ENCODE measurements at regions not wholly inside any gene's neighbourhood (a gene's known extent, or its start where the extent isn't known, plus 50 kb on each side); places are given as distances from the start of the nearest gene placed in this dataset.

- no peak overlapping the region for H3K4me3 ChIP-seq (ENCODE audit: control insufficient read depth in 2 of 3, extremely low read depth in 1 of 3, insufficient read depth in 2 of 3, low read depth in 1 of 3, low read length in 3 of 3)
- FAIRE-seq = no peak
- no peak overlapping the region for H3K27ac ChIP-seq (ENCODE audit: control insufficient read depth, insufficient read depth, low read length)
- H2AFZ ChIP-seq (ENCODE audit: control insufficient read depth, low read length) = no peak overlapping the region
- dilution Hi-C loops (cut with MboI; ENCODE audit: extremely low pct_ligation_motif_present, low sequenced_read_pairs) = no loop called here
- H3K9me3 ChIP-seq (ENCODE audit: control insufficient read depth, low read depth, low read length) = no peaks in the 10 kb centered on the region
- no peak overlapping the region for H3K4me2 ChIP-seq (ENCODE audit: control insufficient read depth, extremely low read depth, insufficient read depth, low read depth, low read length)
- no peaks in the 10 kb centered on the region for H3K79me2 ChIP-seq (ENCODE audit: control insufficient read depth, insufficient read depth, low read length)
- no peaks in the 10 kb centered on the region for H3K36me3 ChIP-seq (ENCODE audit: control insufficient read depth in 2 of 2, extremely low read depth in 1 of 2, insufficient read depth in 2 of 2, low read length in 2 of 2)
- H3K4me1 ChIP-seq (ENCODE audit: control insufficient read depth, extremely low read depth, insufficient read depth, low read length) = no peaks in the 10 kb centered on the region
- no peaks in the 10 kb centered on the region for H3K27me3 ChIP-seq (ENCODE audit: control insufficient read depth, extremely low read depth, insufficient read depth, low read length)
- H3K9me1 ChIP-seq (ENCODE audit: control insufficient read depth, extremely low read depth, insufficient read depth, low read length) = no peaks in the 10 kb centered on the region
- no peaks in the 10 kb centered on the region for H4K20me1 ChIP-seq (ENCODE audit: control insufficient read depth, extremely low read depth, insufficient read depth, low read length)
- no peak for TF ChIP-seq EZH2 (IDR thresholded peaks at IDR 0.05; ENCODE audit: low read length)
- no peak for TF ChIP-seq CTCF (optimal IDR thresholded peaks at IDR 0.05 in 1 of 3, IDR thresholded peaks at IDR 0.05 in 1 of 3, conservative IDR thresholded peaks at IDR 0.05 in 1 of 3; ENCODE audit: extremely low read depth in 1 of 3, insufficient read depth in 2 of 3, low read length in 3 of 3)
- no peak for DNase-seq (ENCODE audit: low read depth, low spot score)
- no peak overlapping the region for H3K9ac ChIP-seq (ENCODE audit: control insufficient read depth, extremely low read depth, insufficient read depth, low read length)
Measured at GRCh38 chr2:12197133-12197532, 450.7 kb downstream of the LPIN1 start.

- Histone ChIP-seq H3K9me3 (ENCODE audit: control insufficient read depth, low read depth, low read length) (no peaks in the 10 kb centered on the region), H3K27ac (ENCODE audit: control insufficient read depth, insufficient read depth, low read length) (no peak overlapping the region), H3K4me1 (ENCODE audit: control insufficient read depth, extremely low read depth, insufficient read depth, low read length) (no peaks in the 10 kb centered on the region), H3K79me2 (ENCODE audit: control insufficient read depth, insufficient read depth, low read length) (no peaks in the 10 kb centered on the region), H3K27me3 (ENCODE audit: control insufficient read depth, extremely low read depth, insufficient read depth, low read length) (no peaks in the 10 kb centered on the region), H3K9me1 (ENCODE audit: control insufficient read depth, extremely low read depth, insufficient read depth, low read length) (no peaks in the 10 kb centered on the region), H3K4me3 (ENCODE audit: control insufficient read depth in 2 of 3, extremely low read depth in 1 of 3, insufficient read depth in 2 of 3, low read depth in 1 of 3, low read length in 3 of 3) (no peak overlapping the region), H2AFZ (ENCODE audit: control insufficient read depth, low read length) (no peak overlapping the region), H3K36me3 (ENCODE audit: control insufficient read depth in 2 of 2, extremely low read depth in 1 of 2, insufficient read depth in 2 of 2, low read length in 2 of 2) (no peaks in the 10 kb centered on the region), H3K9ac (ENCODE audit: control insufficient read depth, extremely low read depth, insufficient read depth, low read length) (no peak overlapping the region), H4K20me1 (ENCODE audit: control insufficient read depth, extremely low read depth, insufficient read depth, low read length) (no peaks in the 10 kb centered on the region), H3K4me2 (ENCODE audit: control insufficient read depth, extremely low read depth, insufficient read depth, low read depth, low read length) (no peak overlapping the region)
- TF ChIP-seq CTCF (optimal IDR thresholded peaks at IDR 0.05 in 1 of 3, IDR thresholded peaks at IDR 0.05 in 1 of 3, conservative IDR thresholded peaks at IDR 0.05 in 1 of 3; ENCODE audit: extremely low read depth in 1 of 3, insufficient read depth in 2 of 3, low read length in 3 of 3) = no peak
- dilution Hi-C loops (cut with MboI; ENCODE audit: extremely low pct_ligation_motif_present, low sequenced_read_pairs) = no loop called here
- no peak for DNase-seq (ENCODE audit: low read depth, low spot score)
- FAIRE-seq = no peak
Measured at GRCh38 chr2:12199491-12200211, 453.2 kb downstream of the LPIN1 start.
